Colonic mucosa (tissue), 4 donors: ENCODE measurements at regions not wholly inside any gene's neighbourhood (a gene's known extent, or its start where the extent isn't known, plus 50 kb on each side); places are given as distances from the start of the nearest gene placed in this dataset.

ENCODE experiments used
- DNase-seq: peaks from one replicate; pipeline ENCODE4 v3.0.0-alpha.2; 2020
- H3K27ac ChIP-seq: fragments of 200-600 bp; one replicate; pipeline ENCODE4 v1.8.0; 2021
- H3K27me3 ChIP-seq: fragments of 200-600 bp; one replicate; pipeline ENCODE4 v1.8.0; 2021
- H3K36me3 ChIP-seq: fragments of 200-600 bp; one replicate; pipeline ENCODE4 v1.8.0; 2021
- H3K4me1 ChIP-seq: fragments of 200-600 bp; one replicate; pipeline ENCODE4 v1.8.0; 2021; ENCODE audit warnings: mild to moderate bottlenecking
- H3K4me3 ChIP-seq: fragments of 200-600 bp; one replicate; pipeline ENCODE4 v1.8.0; 2021
- H3K9ac ChIP-seq, 2 donors: one replicate each; pipeline ENCODE4 v1.7.0; 2013; ENCODE audit warnings: control low read depth in 2 of 2, low read depth in 2 of 2, low read length in 2 of 2
- H3K9me3 ChIP-seq: fragments of 200-600 bp; one replicate; pipeline ENCODE4 v1.8.0; 2021
- CTCF ChIP-seq: fragments of 200-600 bp; IDR thresholded peaks from one replicate; pipeline ENCODE4 v1.8.0; 2022; ENCODE audit warnings: antibody characterized with exemption, mild to moderate bottlenecking
- intact Hi-C: fragments of 100-400 bp; cut with DNase I; formaldehyde crosslinking; loops from one replicate; pipeline ENCODE4 v1.14.1; 2022
- donor health status: healthy.
- donor health status: DM: no; HTN: no; CAD: no.
- donor health status: DM: no; HTN: no; CAD: no.

- intact Hi-C loops, result loop anchor here (5.0 kb wide), 2 partner anchors 150 to 1115 kb away; partner anchors contain the start of gene ALK
- Histone ChIP-seq H3K4me3 (no peak overlapping the region), H3K36me3 (no peaks in the 10 kb centered on the region), H3K4me1 (no peaks in the 10 kb centered on the region), H3K27ac (no peak overlapping the region), H3K9me3 (no peaks in the 10 kb centered on the region), H3K27me3 (no peaks in the 10 kb centered on the region), H3K9ac (no peak overlapping the region)
- DNase-seq, result peak; percentile 63
- peak; percentile 55 for TF ChIP-seq CTCF
Measured at GRCh38 chr2:30072250-30072842, 74.5 kb upstream of the YPEL5 start.

GRCh38 chr2:30073523-30073922 lies 73.3 kb upstream of the YPEL5 start:
- no peak for TF ChIP-seq CTCF
- Histone ChIP-seq H3K27ac (no peak overlapping the region), H3K36me3 (no peaks in the 10 kb centered on the region), H3K9ac (no peak overlapping the region), H3K4me3 (no peak overlapping the region), H3K4me1 (no peaks in the 10 kb centered on the region), H3K27me3 (no peaks in the 10 kb centered on the region), H3K9me3 (no peaks in the 10 kb centered on the region)
- DNase-seq, result no peak
- intact Hi-C loops, result loop anchor here (5.0 kb wide), 2 partner anchors 151 to 1116 kb away; partner anchors contain the start of gene ALK

GRCh38 chr2:30074023-30074422 lies 72.8 kb upstream of the YPEL5 start:
- intact Hi-C loops, result loop anchor here (5.0 kb wide), 2 partner anchors 152 to 1117 kb away; partner anchors contain the start of gene ALK
- no peak for DNase-seq
- Histone ChIP-seq H3K27me3 (no peaks in the 10 kb centered on the region), H3K4me3 (no peak overlapping the region), H3K9ac (no peak overlapping the region), H3K36me3 (no peaks in the 10 kb centered on the region), H3K4me1 (no peaks in the 10 kb centered on the region), H3K9me3 (no peaks in the 10 kb centered on the region), H3K27ac (no peak overlapping the region)
- no peak for TF ChIP-seq CTCF

- H3K4me1 ChIP-seq, result no peaks in the 10 kb centered on the region
- intact Hi-C loops, result no loop called here
- no peak for TF ChIP-seq CTCF
- no peaks in the 10 kb centered on the region for H3K9me3 ChIP-seq
- no peak overlapping the region for H3K4me3 ChIP-seq
- H3K27me3 ChIP-seq, result no peaks in the 10 kb centered on the region
- H3K36me3 ChIP-seq, result no peaks in the 10 kb centered on the region
- H3K9ac ChIP-seq, result no peak overlapping the region
- DNase-seq, result no peak
- no peak overlapping the region for H3K27ac ChIP-seq
Measured at GRCh38 chr2:30078521-30078920, 68.3 kb upstream of the YPEL5 start.

- intact Hi-C loops, result loop anchor here (5.0 kb wide), 1 partner anchor 32 kb away; no protein-coding TSS in a partner anchor
Measured at GRCh38 chr2:30084915-30085314, 61.9 kb upstream of the YPEL5 start.

More at GRCh38 chr2:30084915-30085314, 61.9 kb upstream of the YPEL5 start:
- Histone ChIP-seq H3K9me3 (no peaks in the 10 kb centered on the region), H3K36me3 (no peaks in the 10 kb centered on the region), H3K27ac (no peak overlapping the region), H3K27me3 (no peaks in the 10 kb centered on the region), H3K4me3 (no peak overlapping the region), H3K4me1 (no peaks in the 10 kb centered on the region), H3K9ac (no peak overlapping the region)
- DNase-seq, result no peak
- no peak for TF ChIP-seq CTCF
